Adrenal gland (tissue), 9 donors: ENCODE measurements at regions not wholly inside any gene's neighbourhood (a gene's known extent, or its start where the extent isn't known, plus 50 kb on each side); places are given as distances from the start of the nearest gene placed in this dataset.
"Not testable (repeated sequence)": the region's sequence is repeated elsewhere in the genome, so short reads cannot be mapped to it uniquely, and the experiment has no call there.

Experiments used
- DNase-seq, 7 donors: peaks; one replicate each; pipeline ENCODE4 v3.0.0-alpha.2; 2019 to 2020
- H3K27ac ChIP-seq, 5 donors: fragments of 200-600 bp; sonication (generic) in 4 of 5; 1 replicate in 3 of 5; 2 replicates in 2 of 5; pipeline versions ENCODE4 v1.5.1 to v1.8.0; 2016 to 2020; ENCODE audit warnings: mild to moderate bottlenecking in 1 of 5
- H3K27me3 ChIP-seq: fragments of 200-600 bp; 2 replicates; pipeline ENCODE4 v1.8.0; 2021
- H3K36me3 ChIP-seq, 2 donors: fragments of 200-600 bp; replicated peaks in 1 of 2; 1 replicate in 1 of 2; 2 replicates in 1 of 2; pipeline versions ENCODE4 v1.5.1 to v1.8.0; 2018 to 2022
- H3K4me1 ChIP-seq, 2 donors: fragments of 200-600 bp; replicated peaks in 1 of 2; 1 replicate in 1 of 2; 2 replicates in 1 of 2; pipeline versions ENCODE4 v1.5.1 to v1.8.0; 2018 to 2021
- H3K4me3 ChIP-seq, 4 donors: fragments of 200-600 bp; sonication (generic) in 3 of 4; one replicate each; pipeline ENCODE4 v1.5.1; 2016 to 2018
- H3K9me3 ChIP-seq, 3 donors: fragments of 200-600 bp; sonication (generic) in 1 of 3; replicated peaks in 1 of 3; 1 replicate in 2 of 3; 2 replicates in 1 of 3; pipeline versions ENCODE4 v1.5.1 to v1.8.0; 2016 to 2021
- POLR2A ChIP-seq, 2 donors: fragments of 450-650 bp; IDR thresholded peaks; one replicate each; pipeline ENCODE4 v1.6.1; 2017; ENCODE audit warnings: antibody characterized with exemption in 2 of 2, mild to moderate bottlenecking in 2 of 2, moderate library complexity in 1 of 2
- WGBS, 4 donors: extraction: QIAGEN DNeasy Blood & Tissue Kit in 2 of 4; methylation state at CpG; one replicate each; pipeline versions ENCODE4 v1.1.5 to v1.1.7; 2013 to 2017; 5-methylcytosine and 5-hydroxymethylcytosine counted together
- intact Hi-C, 2 donors: fragments of 100-400 bp; cut with DNase I; formaldehyde crosslinking; loops; one replicate each; pipeline versions ENCODE4 v1.14.1 to v1.15.0; 2022 to 2023
- TF ChIP-seq, protein P1 (sequence below), 6 experiments: fragments of 450-650 bp in 4 of 6; fragments of 200-600 bp in 2 of 6; sonication (generic) in 1 of 6; IDR thresholded peaks; 1 replicate in 5 of 6; 2 replicates in 1 of 6; pipeline versions ENCODE4 v1.5.1 to v1.8.0; 2016 to 2021; ENCODE audit warnings: antibody characterized with exemption in 6 of 6, mild to moderate bottlenecking in 2 of 6, moderate library complexity in 1 of 6
- donor health status: healthy with polysubstance abuse.
- donor health status: Bipolar disorder and iron deficiency.
- donor health status: DM: yes; HTN: yes; CAD: no.
- donor health status: DM: no; HTN: no; CAD: no.
- donor health status: DM: no; HTN: no; CAD: no.

GRCh38 chr2:54029721-54030395 is 59.1 kb upstream of the PSME4 start:
- H3K27ac ChIP-seq = peak overlapping the region in 4 of 5 donors; percentile 60 to 77 (median 76)
- DNase-seq = peak; percentile 63 to 94 (median 89)
- no peaks in the 10 kb centered on the region for H3K36me3 ChIP-seq
- no peak overlapping the region for H3K4me3 ChIP-seq
- no peaks in the 10 kb centered on the region for H3K27me3 ChIP-seq
- H3K9me3 ChIP-seq = no peaks in the 10 kb centered on the region
- 34 to 47% (median 44%) methylated on average over 11 of the region's 11 CpGs for WGBS, 4 donors
- TF ChIP-seq POLR2A (IDR thresholded peaks at IDR 0.05) = peak in 1 of 2 donors; percentile 14
- TF ChIP-seq, protein P1, sequence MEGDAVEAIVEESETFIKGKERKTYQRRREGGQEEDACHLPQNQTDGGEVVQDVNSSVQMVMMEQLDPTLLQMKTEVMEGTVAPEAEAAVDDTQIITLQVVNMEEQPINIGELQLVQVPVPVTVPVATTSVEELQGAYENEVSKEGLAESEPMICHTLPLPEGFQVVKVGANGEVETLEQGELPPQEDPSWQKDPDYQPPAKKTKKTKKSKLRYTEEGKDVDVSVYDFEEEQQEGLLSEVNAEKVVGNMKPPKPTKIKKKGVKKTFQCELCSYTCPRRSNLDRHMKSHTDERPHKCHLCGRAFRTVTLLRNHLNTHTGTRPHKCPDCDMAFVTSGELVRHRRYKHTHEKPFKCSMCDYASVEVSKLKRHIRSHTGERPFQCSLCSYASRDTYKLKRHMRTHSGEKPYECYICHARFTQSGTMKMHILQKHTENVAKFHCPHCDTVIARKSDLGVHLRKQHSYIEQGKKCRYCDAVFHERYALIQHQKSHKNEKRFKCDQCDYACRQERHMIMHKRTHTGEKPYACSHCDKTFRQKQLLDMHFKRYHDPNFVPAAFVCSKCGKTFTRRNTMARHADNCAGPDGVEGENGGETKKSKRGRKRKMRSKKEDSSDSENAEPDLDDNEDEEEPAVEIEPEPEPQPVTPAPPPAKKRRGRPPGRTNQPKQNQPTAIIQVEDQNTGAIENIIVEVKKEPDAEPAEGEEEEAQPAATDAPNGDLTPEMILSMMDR (IDR thresholded peaks at IDR 0.05) = no peak
- intact Hi-C loops = no loop called here
- H3K4me1 ChIP-seq = peaks cover 17 to 20% of the 10 kb centered on the region in 2 donors

DNA sequence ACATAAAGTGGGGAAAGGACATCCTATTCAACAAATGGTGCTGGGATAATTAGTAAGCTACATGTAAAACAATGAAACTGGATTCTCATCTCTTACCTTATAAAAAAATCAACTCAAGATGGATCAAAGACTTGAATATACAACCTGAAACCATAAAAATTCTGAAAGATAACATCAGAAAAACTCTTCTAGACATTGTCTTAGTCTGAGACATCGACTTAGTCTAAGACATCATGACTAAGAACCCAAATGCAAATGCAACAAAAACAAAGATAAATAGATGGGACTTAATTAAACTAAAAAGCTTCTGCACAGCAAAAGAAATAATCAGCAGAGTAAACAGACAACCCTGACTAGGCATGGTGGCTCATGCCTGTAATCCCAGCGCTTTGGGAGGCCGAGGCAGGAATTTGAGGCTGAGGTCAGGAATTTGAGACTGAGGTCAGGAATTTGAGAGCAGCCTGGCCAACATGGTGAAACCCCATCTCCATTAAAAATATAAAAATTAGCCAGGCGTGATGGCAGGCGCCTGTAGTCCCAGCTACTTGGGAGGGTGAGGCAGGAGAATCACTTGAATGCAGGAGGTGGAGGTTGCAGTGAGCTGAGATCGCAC is 54.8 kb upstream of the PSME4 start:
- H3K4me3 ChIP-seq, H3K27ac ChIP-seq, intact Hi-C loops, H3K36me3 ChIP-seq, DNase-seq, H3K9me3 ChIP-seq, H3K27me3 ChIP-seq: not testable (repeated sequence)
- H3K4me1 ChIP-seq = peaks cover 13 to 15% of the 10 kb centered on the region in 2 donors
- WGBS, 4 donors = 79 to 90% (median 89%) methylated on average over 6 of the region's 6 CpGs

- Histone ChIP-seq H3K27ac (no peak overlapping the region), H3K4me1 (peaks cover 5% of the 10 kb centered on the region in 2 donors), H3K4me3 (no peak overlapping the region), H3K9me3 (no peaks in the 10 kb centered on the region), H3K27me3 (no peaks in the 10 kb centered on the region), H3K36me3 (no peaks in the 10 kb centered on the region)
- 91 to 98% (median 97%) methylated on average over 2 of the region's 2 CpGs for WGBS, 4 donors
- DNase-seq = no peak
- TF ChIP-seq POLR2A (IDR thresholded peaks at IDR 0.05) = no peak
- TF ChIP-seq, protein P1 (IDR thresholded peaks at IDR 0.05) = no peak
- intact Hi-C loops = no loop called here
Observed at GRCh38 chr2:54024576-54024975, 53.8 kb upstream of the PSME4 start.

DNA sequence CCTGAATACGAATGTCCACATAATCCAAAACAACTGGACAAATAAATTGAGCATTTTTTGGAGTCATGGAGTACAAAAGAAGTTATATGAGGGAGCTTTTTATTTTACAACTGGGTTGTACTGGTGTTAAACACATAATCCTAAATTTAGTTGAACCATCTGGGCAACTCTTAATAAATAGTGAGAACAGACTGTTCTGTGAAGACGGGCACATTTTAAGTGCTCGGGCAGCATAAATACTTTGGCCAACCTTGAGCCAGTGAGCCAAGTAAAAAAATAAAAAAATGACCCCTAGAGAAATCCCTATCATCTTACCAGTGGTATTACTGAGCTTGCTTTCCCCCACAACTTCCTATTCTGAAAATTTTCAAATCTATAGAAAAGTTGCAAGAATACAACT is 50.9 kb upstream of the PSME4 start:
- TF ChIP-seq POLR2A (IDR thresholded peaks at IDR 0.05) = no peak
- TF ChIP-seq, protein P1 (IDR thresholded peaks at IDR 0.05) = no peak
- H3K9me3 ChIP-seq = no peaks in the 10 kb centered on the region
- 36 to 64% (median 59%) methylated on average over 3 of the region's 3 CpGs for WGBS, 4 donors
- intact Hi-C loops = no loop called here
- no peak for DNase-seq
- no peak overlapping the region for H3K27ac ChIP-seq
- no peaks in the 10 kb centered on the region for H3K4me1 ChIP-seq
- H3K27me3 ChIP-seq = no peaks in the 10 kb centered on the region
- H3K4me3 ChIP-seq = no peak overlapping the region
- H3K36me3 ChIP-seq = no peaks in the 10 kb centered on the region
